ENCODE measurements at regions not wholly inside any gene's neighbourhood (a gene's known extent, or its start where the extent isn't known, plus 50 kb on each side); places are given as distances from the start of the nearest gene placed in this dataset.

- Histone ChIP-seq H3K27me3 (ENCODE audit: insufficient read depth, low read length) (no peaks in the 10 kb centered on the region), H3K18ac (ENCODE audit: low read length) (no peak overlapping the region), H2BK12ac (ENCODE audit: low read length) (no peak overlapping the region), H3K79me1 (ENCODE audit: low read length) (no peaks in the 10 kb centered on the region), H3K14ac (ENCODE audit: low read length) (no peak overlapping the region), H3K9me3 (ENCODE audit: insufficient read depth, low read depth, low read length) (no peaks in the 10 kb centered on the region), H3K23ac (ENCODE audit: low read length) (no peak overlapping the region), H4K8ac (ENCODE audit: low read depth, low read length) (no peak overlapping the region), H4K12ac (ENCODE audit: low read depth, low read length) (no peak overlapping the region), H3K4me2 (ENCODE audit: low read length) (no peak overlapping the region), H3K9ac (ENCODE audit: low read length) (no peak overlapping the region), H3K79me2 (ENCODE audit: control insufficient read depth, insufficient read depth, low read length, poor library complexity) (no peaks in the 10 kb centered on the region), H3K36me3 (ENCODE audit: control insufficient read depth in 1 of 2, insufficient read depth in 2 of 2, low read length in 2 of 2) (no peaks in the 10 kb centered on the region), H3K27ac (ENCODE audit: low read depth, low read length) (no peak overlapping the region), H3K4me1 (ENCODE audit: control insufficient read depth in 1 of 2, insufficient read depth in 2 of 2, low read length in 2 of 2) (no peaks in the 10 kb centered on the region), H2BK120ac (ENCODE audit: insufficient read depth, low read length, poor library complexity) (no peak overlapping the region), H2AFZ (ENCODE audit: insufficient read depth, low read length, poor library complexity) (no peak overlapping the region), H3K4ac (ENCODE audit: low read depth, low read length) (no peak overlapping the region), H2BK5ac (ENCODE audit: low read depth, low read length, poor library complexity) (no peak overlapping the region), H2AK5ac (ENCODE audit: low read length) (no peak overlapping the region), H4K91ac (ENCODE audit: low read depth, low read length) (no peak overlapping the region), H3K4me3 (ENCODE audit: low read depth, low read length) (no peak overlapping the region)
- no CpG with 5 or more reads among the region's 1 CpG for WGBS (ENCODE audit: extremely low coverage, insufficient coverage, insufficient read length)
- DNase-seq: no peak
Measured at GRCh38 chr5:124956471-124957029, 210.1 kb upstream of the ZNF608 start.

GRCh38 chr5:124957063-124957462 is 210.6 kb upstream of the ZNF608 start:
- Histone ChIP-seq H4K8ac (ENCODE audit: low read depth, low read length) (no peak overlapping the region), H3K9me3 (ENCODE audit: insufficient read depth, low read depth, low read length) (no peaks in the 10 kb centered on the region), H3K23ac (ENCODE audit: low read length) (no peak overlapping the region), H2BK120ac (ENCODE audit: insufficient read depth, low read length, poor library complexity) (no peak overlapping the region), H4K91ac (ENCODE audit: low read depth, low read length) (no peak overlapping the region), H2AK5ac (ENCODE audit: low read length) (no peak overlapping the region), H4K12ac (ENCODE audit: low read depth, low read length) (no peak overlapping the region), H3K9ac (ENCODE audit: low read length) (no peak overlapping the region), H3K18ac (ENCODE audit: low read length) (no peak overlapping the region), H3K79me1 (ENCODE audit: low read length) (no peaks in the 10 kb centered on the region), H3K27me3 (ENCODE audit: insufficient read depth, low read length) (no peaks in the 10 kb centered on the region), H3K79me2 (ENCODE audit: control insufficient read depth, insufficient read depth, low read length, poor library complexity) (no peaks in the 10 kb centered on the region), H2BK12ac (ENCODE audit: low read length) (no peak overlapping the region), H2AFZ (ENCODE audit: insufficient read depth, low read length, poor library complexity) (no peak overlapping the region), H3K4ac (ENCODE audit: low read depth, low read length) (no peak overlapping the region), H3K4me1 (ENCODE audit: control insufficient read depth in 1 of 2, insufficient read depth in 2 of 2, low read length in 2 of 2) (no peaks in the 10 kb centered on the region), H3K36me3 (ENCODE audit: control insufficient read depth in 1 of 2, insufficient read depth in 2 of 2, low read length in 2 of 2) (no peaks in the 10 kb centered on the region), H3K4me2 (ENCODE audit: low read length) (no peak overlapping the region), H3K14ac (ENCODE audit: low read length) (no peak overlapping the region), H3K27ac (ENCODE audit: low read depth, low read length) (no peak overlapping the region), H3K4me3 (ENCODE audit: low read depth, low read length) (no peak overlapping the region), H2BK5ac (ENCODE audit: low read depth, low read length, poor library complexity) (no peak overlapping the region)
- WGBS (ENCODE audit: extremely low coverage, insufficient coverage, insufficient read length): no CpG with 5 or more reads among the region's 5 CpGs
- peak; percentile 80 to 84 for DNase-seq

GRCh38 chr5:124960266-124960665 is 213.8 kb upstream of the ZNF608 start:
- Histone ChIP-seq H2AFZ (ENCODE audit: insufficient read depth, low read length, poor library complexity) (no peak overlapping the region), H2AK5ac (ENCODE audit: low read length) (no peak overlapping the region)
- no CpG with 5 or more reads among the region's 4 CpGs for WGBS (ENCODE audit: extremely low coverage, insufficient coverage, insufficient read length)

GRCh38 chr5:124961521-124961920 is 215.1 kb upstream of the ZNF608 start:
- Histone ChIP-seq H3K14ac (ENCODE audit: low read length) (no peak overlapping the region), H4K8ac (ENCODE audit: low read depth, low read length) (no peak overlapping the region), H4K91ac (ENCODE audit: low read depth, low read length) (no peak overlapping the region), H2AFZ (ENCODE audit: insufficient read depth, low read length, poor library complexity) (no peak overlapping the region), H3K4me3 (ENCODE audit: low read depth, low read length) (no peak overlapping the region), H3K4me1 (ENCODE audit: control insufficient read depth in 1 of 2, insufficient read depth in 2 of 2, low read length in 2 of 2) (peaks cover 4 to 5% of the 10 kb centered on the region in 2 experiments), H2BK5ac (ENCODE audit: low read depth, low read length, poor library complexity) (no peak overlapping the region), H3K36me3 (ENCODE audit: control insufficient read depth in 1 of 2, insufficient read depth in 2 of 2, low read length in 2 of 2) (no peaks in the 10 kb centered on the region), H3K23ac (ENCODE audit: low read length) (no peak overlapping the region), H3K9ac (ENCODE audit: low read length) (no peak overlapping the region), H3K79me1 (ENCODE audit: low read length) (peaks cover 3% of the 10 kb centered on the region), H3K4me2 (ENCODE audit: low read length) (no peak overlapping the region), H3K27me3 (ENCODE audit: insufficient read depth, low read length) (no peaks in the 10 kb centered on the region), H2AK5ac (ENCODE audit: low read length) (no peak overlapping the region), H3K79me2 (ENCODE audit: control insufficient read depth, insufficient read depth, low read length, poor library complexity) (no peaks in the 10 kb centered on the region), H2BK120ac (ENCODE audit: insufficient read depth, low read length, poor library complexity) (no peak overlapping the region), H4K12ac (ENCODE audit: low read depth, low read length) (no peak overlapping the region), H2BK12ac (ENCODE audit: low read length) (no peak overlapping the region), H3K4ac (ENCODE audit: low read depth, low read length) (no peak overlapping the region), H3K18ac (ENCODE audit: low read length) (no peak overlapping the region), H3K27ac (ENCODE audit: low read depth, low read length) (no peak overlapping the region), H3K9me3 (ENCODE audit: insufficient read depth, low read depth, low read length) (no peaks in the 10 kb centered on the region)
- DNase-seq: no peak
- WGBS (ENCODE audit: extremely low coverage, insufficient coverage, insufficient read length): no CpG with 5 or more reads among the region's 4 CpGs

More at GRCh38 chr5:124960266-124960665, 213.8 kb upstream of the ZNF608 start:
- Histone ChIP-seq H4K12ac (ENCODE audit: low read depth, low read length) (no peak overlapping the region), H3K4me1 (ENCODE audit: control insufficient read depth in 1 of 2, insufficient read depth in 2 of 2, low read length in 2 of 2) (peaks cover 4 to 5% of the 10 kb centered on the region in 2 experiments), H2BK5ac (ENCODE audit: low read depth, low read length, poor library complexity) (no peak overlapping the region), H3K23ac (ENCODE audit: low read length) (no peak overlapping the region), H2BK120ac (ENCODE audit: insufficient read depth, low read length, poor library complexity) (no peak overlapping the region), H3K14ac (ENCODE audit: low read length) (no peak overlapping the region), H2BK12ac (ENCODE audit: low read length) (no peak overlapping the region), H3K4me3 (ENCODE audit: low read depth, low read length) (no peak overlapping the region), H3K9ac (ENCODE audit: low read length) (no peak overlapping the region), H4K8ac (ENCODE audit: low read depth, low read length) (no peak overlapping the region), H3K4me2 (ENCODE audit: low read length) (no peak overlapping the region), H3K27ac (ENCODE audit: low read depth, low read length) (no peak overlapping the region), H3K27me3 (ENCODE audit: insufficient read depth, low read length) (no peaks in the 10 kb centered on the region), H3K18ac (ENCODE audit: low read length) (no peak overlapping the region), H3K4ac (ENCODE audit: low read depth, low read length) (no peak overlapping the region), H3K36me3 (ENCODE audit: control insufficient read depth in 1 of 2, insufficient read depth in 2 of 2, low read length in 2 of 2) (no peaks in the 10 kb centered on the region), H3K79me2 (ENCODE audit: control insufficient read depth, insufficient read depth, low read length, poor library complexity) (no peaks in the 10 kb centered on the region), H3K9me3 (ENCODE audit: insufficient read depth, low read depth, low read length) (no peaks in the 10 kb centered on the region), H3K79me1 (ENCODE audit: low read length) (peaks cover 3% of the 10 kb centered on the region), H4K91ac (ENCODE audit: low read depth, low read length) (no peak overlapping the region)
- DNase-seq: no peak
